ENCODE measurements at regions not wholly inside any gene's neighbourhood (a gene's known extent, or its start where the extent isn't known, plus 50 kb on each side); places are given as distances from the start of the nearest gene placed in this dataset.

- Histone ChIP-seq H3K27ac (no peak overlapping the region), H3K36me3 (no peaks in the 10 kb centered on the region), H3K4me1 (no peaks in the 10 kb centered on the region), H3K27me3 (no peaks in the 10 kb centered on the region), H3K4me3 (no peak overlapping the region), H3K9me3 (no peaks in the 10 kb centered on the region)
- intact Hi-C loops (cut with DNase I), result no loop called here
- no peak for DNase-seq
- WGBS, 2 donors, result 96 to 97% methylated on average over 19 of the region's 19 CpGs
- TF ChIP-seq POLR2AphosphoS5 (IDR thresholded peaks at IDR 0.05), result no peak
- no peak for TF ChIP-seq POLR2A (IDR thresholded peaks at IDR 0.05)
These were observed 881.1 kb upstream of the NUDT12 start for GRCh38 chr5:104443706-104444105.

- intact Hi-C loops (cut with DNase I), result no loop called here
- no peaks in the 10 kb centered on the region for H3K4me1 ChIP-seq
- 31 to 46% methylated on average over 4 of the region's 4 CpGs for WGBS, 2 donors
- H3K27ac ChIP-seq, result no peak overlapping the region
- no peaks in the 10 kb centered on the region for H3K9me3 ChIP-seq
- H3K4me3 ChIP-seq, result no peak overlapping the region
- H3K36me3 ChIP-seq, result no peaks in the 10 kb centered on the region
- TF ChIP-seq POLR2A (IDR thresholded peaks at IDR 0.05), result no peak
- no peak for TF ChIP-seq EP300 (IDR thresholded peaks at IDR 0.05)
- TF ChIP-seq CTCF (IDR thresholded peaks at IDR 0.05), result no peak
- no peak for TF ChIP-seq POLR2AphosphoS5 (IDR thresholded peaks at IDR 0.05)
- DNase-seq, result no peak
- H3K27me3 ChIP-seq, result no peaks in the 10 kb centered on the region
These were observed 869.4 kb upstream of the NUDT12 start for GRCh38 chr5:104431981-104432380.

- TF ChIP-seq EP300 (IDR thresholded peaks at IDR 0.05) (no peak), POLR2AphosphoS5 (IDR thresholded peaks at IDR 0.05) (no peak), CTCF (IDR thresholded peaks at IDR 0.05) (no peak), POLR2A (IDR thresholded peaks at IDR 0.05) (no peak)
- Histone ChIP-seq H3K27me3 (no peaks in the 10 kb centered on the region), H3K4me1 (no peaks in the 10 kb centered on the region), H3K4me3 (no peak overlapping the region), H3K36me3 (no peaks in the 10 kb centered on the region), H3K9me3 (no peaks in the 10 kb centered on the region), H3K27ac (no peak overlapping the region)
- intact Hi-C loops (cut with DNase I), result no loop called here
- WGBS, 2 donors, result 85 to 90% methylated on average over 4 of the region's 4 CpGs
- no peak for DNase-seq
These were observed 868.5 kb upstream of the NUDT12 start for GRCh38 chr5:104431002-104431620.

GRCh38 chr5:104429911-104430310 lies 867.3 kb upstream of the NUDT12 start:
- Histone ChIP-seq H3K27me3 (no peaks in the 10 kb centered on the region), H3K4me3 (no peak overlapping the region), H3K36me3 (no peaks in the 10 kb centered on the region), H3K27ac (no peak overlapping the region), H3K9me3 (no peaks in the 10 kb centered on the region), H3K4me1 (no peaks in the 10 kb centered on the region)
- intact Hi-C loops (cut with DNase I), result no loop called here
- DNase-seq, result no peak
- WGBS, 2 donors, result 73 to 87% methylated on average over 1 of the region's 1 CpG
- TF ChIP-seq CTCF (IDR thresholded peaks at IDR 0.05) (no peak), POLR2A (IDR thresholded peaks at IDR 0.05) (no peak), POLR2AphosphoS5 (IDR thresholded peaks at IDR 0.05) (no peak), EP300 (IDR thresholded peaks at IDR 0.05) (no peak)

- Histone ChIP-seq H3K27me3 (no peaks in the 10 kb centered on the region), H3K4me3 (no peak overlapping the region), H3K4me1 (no peaks in the 10 kb centered on the region), H3K9me3 (no peaks in the 10 kb centered on the region), H3K36me3 (no peaks in the 10 kb centered on the region), H3K27ac (no peak overlapping the region)
- intact Hi-C loops (cut with DNase I), result no loop called here
- DNase-seq, result no peak
- 84 to 89% methylated on average over 4 of the region's 4 CpGs for WGBS, 2 donors
- no peak for TF ChIP-seq POLR2AphosphoS5 (IDR thresholded peaks at IDR 0.05)
- no peak for TF ChIP-seq EP300 (IDR thresholded peaks at IDR 0.05)
These were observed 858.8 kb upstream of the NUDT12 start for GRCh38 chr5:104421431-104421830.

GRCh38 chr5:104418056-104418455 lies 855.5 kb upstream of the NUDT12 start:
- intact Hi-C loops (cut with DNase I), result no loop called here
- WGBS, 2 donors, result 91 to 92% methylated on average over 1 of the region's 1 CpG
- Histone ChIP-seq H3K36me3 (no peaks in the 10 kb centered on the region), H3K4me3 (no peak overlapping the region), H3K4me1 (no peaks in the 10 kb centered on the region), H3K27me3 (no peaks in the 10 kb centered on the region), H3K27ac (no peak overlapping the region), H3K9me3 (no peaks in the 10 kb centered on the region)
- DNase-seq, result no peak
- TF ChIP-seq POLR2A (IDR thresholded peaks at IDR 0.05) (no peak), EP300 (IDR thresholded peaks at IDR 0.05) (no peak), CTCF (IDR thresholded peaks at IDR 0.05) (no peak), POLR2AphosphoS5 (IDR thresholded peaks at IDR 0.05) (no peak)

Data from sigmoid colon (tissue), 6 donors.